NAMALWA (cell line): ENCODE measurements at regions not wholly inside any gene's neighbourhood (a gene's known extent, or its start where the extent isn't known, plus 50 kb on each side); places are given as distances from the start of the nearest gene placed in this dataset.

Experiments used
- DNase-seq: peaks from one replicate; pipeline ENCODE4 v3.0.0-alpha.2; 2015; ENCODE audit warnings: low spot score

GRCh38 chr3:43207628-43208085 lies 78.7 kb upstream of the SNRK start:
- no peak for DNase-seq

DNA sequence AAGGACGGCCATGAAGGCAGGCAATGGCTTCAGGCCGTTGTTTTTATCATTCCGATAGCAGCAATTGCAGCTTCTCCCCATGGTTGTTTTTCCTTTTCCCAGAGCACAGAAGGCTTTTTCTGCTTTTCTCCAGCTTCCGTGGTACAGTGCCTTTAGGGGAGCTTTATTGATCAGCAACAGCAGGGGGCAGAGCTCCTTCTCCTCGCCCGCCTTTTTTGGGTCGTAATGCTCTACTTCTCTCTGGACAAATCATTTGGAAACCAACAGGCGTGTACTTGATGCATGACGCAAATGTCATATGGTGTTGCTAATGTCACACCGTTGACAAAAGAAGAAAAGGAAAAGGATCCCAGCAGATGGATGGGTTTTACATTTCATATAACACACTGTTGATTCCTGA lies 79.7 kb upstream of the SNRK start:
- no peak for DNase-seq

GRCh38 chr3:43206105-43206504 lies 80.2 kb upstream of the SNRK start:
- no peak for DNase-seq

DNA sequence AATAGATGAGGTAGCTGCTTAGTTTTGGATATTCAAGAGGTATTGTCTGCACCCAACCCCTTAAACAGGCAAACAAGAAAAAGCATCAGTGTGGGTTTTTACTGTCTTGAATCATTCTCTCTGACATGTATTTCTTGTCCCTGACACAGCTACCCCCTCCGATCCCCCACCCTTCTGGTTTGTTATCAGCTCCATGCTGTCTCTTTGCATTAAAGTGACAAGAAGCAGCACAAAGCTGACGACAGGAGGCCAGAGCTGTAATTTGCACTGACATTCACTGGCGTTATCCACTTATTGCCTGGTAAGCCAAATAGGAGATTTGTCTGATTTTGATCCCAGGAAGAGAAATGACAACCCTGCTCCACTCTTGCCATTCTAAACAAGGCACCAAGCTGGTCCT lies 83.3 kb upstream of the SNRK start:
- no peak for DNase-seq

DNA sequence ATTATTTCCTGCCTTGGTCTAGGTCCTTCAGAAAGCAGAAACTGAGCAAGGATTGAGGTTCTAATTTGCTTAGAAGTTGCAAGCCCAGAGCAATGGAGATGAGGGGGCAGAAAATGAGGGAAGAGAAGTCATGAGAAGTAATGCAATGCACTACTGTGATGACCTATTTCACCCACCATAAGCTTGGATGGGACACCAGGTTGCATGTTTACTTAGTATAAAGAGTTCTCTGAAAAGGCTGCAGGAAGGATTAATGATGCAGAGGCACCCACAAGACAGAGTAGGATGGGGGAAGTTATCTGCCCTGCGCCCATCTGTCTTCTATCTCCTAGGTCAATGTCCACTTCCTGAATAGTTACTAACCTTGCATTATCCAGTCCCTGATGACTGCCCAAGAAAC lies 84.8 kb upstream of the SNRK start:
- DNase-seq = no peak

DNA sequence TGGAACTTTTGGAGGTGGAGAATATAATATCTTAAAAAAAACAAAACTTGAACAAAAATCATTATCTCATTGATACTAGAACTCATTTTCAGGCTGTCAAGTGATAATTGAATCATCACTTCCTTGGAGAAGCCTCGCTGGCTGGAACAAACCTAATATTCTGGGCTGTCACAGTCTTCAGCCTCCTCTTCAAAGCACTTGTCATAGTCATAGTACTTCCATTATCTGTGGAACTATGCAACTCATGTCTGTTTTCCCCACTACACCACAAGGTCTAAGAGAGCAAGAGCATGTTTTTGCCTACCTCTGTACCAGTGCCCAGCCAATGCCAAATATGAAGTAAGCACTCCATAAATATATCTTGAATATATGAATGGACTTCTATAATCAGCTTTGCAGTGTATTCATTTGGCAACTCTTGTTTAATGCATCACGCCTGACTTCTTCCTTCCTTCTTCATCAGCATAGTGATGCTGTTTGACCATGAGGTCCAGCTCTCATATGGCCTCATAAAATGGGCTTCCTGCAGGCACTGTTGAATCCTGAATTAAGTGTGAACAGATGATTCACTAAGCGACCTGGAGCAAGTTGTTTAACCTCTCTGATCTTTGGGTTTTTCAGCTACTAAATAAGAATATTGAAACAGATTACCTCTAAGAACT lies 86.6 kb upstream of the SNRK start:
- DNase-seq = no peak

- no peak for DNase-seq
Measured at GRCh38 chr3:43198791-43199644, 87.3 kb upstream of the SNRK start.

GRCh38 chr3:43198301-43198700 lies 88.0 kb upstream of the SNRK start:
- no peak for DNase-seq

DNA sequence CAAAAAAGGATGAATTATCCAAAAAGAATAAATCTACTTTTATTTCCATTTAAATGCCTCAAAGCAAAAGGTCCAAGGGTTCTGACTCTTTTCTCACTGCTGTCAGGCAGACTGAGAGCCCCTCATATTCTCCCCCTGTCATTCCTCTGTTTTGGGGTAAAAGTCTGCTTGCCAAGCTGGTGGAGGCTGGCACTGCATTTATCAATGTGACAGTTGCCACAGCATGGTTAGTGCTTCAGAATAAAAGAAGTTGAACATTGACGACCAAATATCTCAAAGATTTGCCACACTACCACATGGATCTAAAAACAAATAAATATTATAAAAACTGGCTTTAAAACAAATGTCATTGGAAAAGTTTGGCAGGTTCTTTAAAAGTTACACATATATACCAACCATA lies 89.2 kb upstream of the SNRK start:
- no peak for DNase-seq

DNA sequence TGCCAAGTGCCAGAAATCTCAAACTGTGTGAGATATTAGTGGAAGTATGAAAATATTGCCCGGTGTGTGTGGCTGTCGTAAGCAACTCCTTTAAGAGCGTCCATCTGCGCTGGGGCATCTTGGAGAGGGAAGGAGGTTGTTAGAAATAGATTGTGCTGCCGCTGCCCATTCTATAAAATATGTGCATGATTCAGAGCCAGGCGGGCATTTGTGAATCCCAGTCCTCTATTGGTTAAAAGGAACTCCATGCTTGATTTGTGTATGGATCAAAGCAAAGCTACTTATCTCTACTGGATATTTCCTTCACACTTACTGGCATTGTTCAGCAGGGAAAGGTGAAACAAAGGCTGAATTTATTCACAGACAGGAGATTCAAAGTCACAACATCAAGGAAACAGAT lies 89.6 kb upstream of the SNRK start:
- no peak for DNase-seq

- DNase-seq = no peak
Measured at GRCh38 chr3:43195115-43195498, 89.2 kb upstream of the POMGNT2 start.

DNA sequence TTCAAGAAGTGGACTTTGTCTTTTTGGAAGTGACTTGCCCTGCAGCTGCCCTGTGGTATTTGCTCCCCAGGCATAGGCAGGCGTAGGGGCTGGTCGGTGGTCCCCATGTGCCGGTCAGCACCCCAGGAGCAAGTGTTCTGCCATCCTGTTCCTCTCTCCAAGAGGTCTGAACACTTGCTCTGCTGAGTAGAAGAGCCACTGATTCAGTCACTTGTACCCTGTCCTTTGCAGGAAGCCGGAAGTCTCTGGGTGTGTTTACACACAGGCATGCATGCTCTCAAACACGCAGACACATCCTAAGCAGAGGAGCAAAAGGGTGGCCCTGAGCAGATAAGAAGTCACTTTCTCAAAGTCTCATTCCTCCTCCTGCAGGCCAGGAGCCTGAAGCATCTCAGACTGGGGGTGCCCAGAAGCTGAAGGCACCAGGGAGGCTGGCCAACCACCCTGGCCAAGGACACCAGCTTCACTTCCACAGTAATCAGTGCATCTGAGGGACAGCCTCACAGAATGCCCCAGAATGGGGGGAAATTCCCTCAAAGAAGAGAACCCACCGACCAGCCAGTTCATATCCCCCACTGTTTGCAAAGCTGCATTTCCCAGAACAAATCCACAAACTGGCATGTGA lies 88.7 kb upstream of the POMGNT2 start:
- no peak for DNase-seq

GRCh38 chr3:43194069-43194468 lies 88.2 kb upstream of the POMGNT2 start:
- DNase-seq = no peak

DNA sequence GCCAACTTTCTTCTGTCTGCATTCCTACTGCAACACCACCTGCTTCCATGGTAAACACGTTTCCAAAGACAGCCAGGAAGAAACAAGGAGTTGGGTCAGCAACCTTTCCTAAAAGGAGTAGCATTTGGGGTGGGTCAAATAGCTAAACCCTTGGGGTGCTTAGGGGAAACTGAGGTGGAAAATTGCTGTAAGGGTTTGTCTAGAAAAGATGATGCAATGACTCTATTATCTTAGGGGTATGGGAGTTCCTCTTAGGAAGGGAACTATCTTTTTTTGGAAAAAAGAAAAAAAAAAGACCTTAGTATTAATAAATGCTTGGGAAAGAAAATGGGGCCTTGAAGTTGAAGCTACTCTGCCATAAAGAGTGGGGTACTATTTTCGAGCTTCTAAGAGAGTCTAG lies 86.1 kb upstream of the POMGNT2 start:
- no peak for DNase-seq

GRCh38 chr3:43191116-43191515 lies 85.2 kb upstream of the POMGNT2 start:
- DNase-seq = no peak

DNA sequence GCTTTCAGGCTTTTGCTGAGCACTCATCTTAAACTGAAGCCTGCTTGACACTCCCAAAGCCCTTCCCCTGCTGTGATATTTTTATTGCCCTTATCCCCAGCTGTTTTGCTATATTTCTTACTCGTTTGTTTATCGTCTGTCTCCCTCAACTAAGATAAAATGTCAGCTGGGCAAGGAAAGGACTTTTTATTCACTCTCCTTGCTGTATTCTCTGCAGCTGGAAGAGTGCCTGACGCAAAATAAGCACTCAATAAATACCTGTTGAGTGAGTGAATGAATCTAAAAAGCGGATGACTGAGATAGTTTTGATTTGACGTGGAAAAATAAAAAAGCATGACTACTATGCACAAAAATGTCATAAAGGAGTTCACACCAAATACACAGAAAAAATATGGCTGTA lies 84.8 kb upstream of the POMGNT2 start:
- DNase-seq = no peak

DNA sequence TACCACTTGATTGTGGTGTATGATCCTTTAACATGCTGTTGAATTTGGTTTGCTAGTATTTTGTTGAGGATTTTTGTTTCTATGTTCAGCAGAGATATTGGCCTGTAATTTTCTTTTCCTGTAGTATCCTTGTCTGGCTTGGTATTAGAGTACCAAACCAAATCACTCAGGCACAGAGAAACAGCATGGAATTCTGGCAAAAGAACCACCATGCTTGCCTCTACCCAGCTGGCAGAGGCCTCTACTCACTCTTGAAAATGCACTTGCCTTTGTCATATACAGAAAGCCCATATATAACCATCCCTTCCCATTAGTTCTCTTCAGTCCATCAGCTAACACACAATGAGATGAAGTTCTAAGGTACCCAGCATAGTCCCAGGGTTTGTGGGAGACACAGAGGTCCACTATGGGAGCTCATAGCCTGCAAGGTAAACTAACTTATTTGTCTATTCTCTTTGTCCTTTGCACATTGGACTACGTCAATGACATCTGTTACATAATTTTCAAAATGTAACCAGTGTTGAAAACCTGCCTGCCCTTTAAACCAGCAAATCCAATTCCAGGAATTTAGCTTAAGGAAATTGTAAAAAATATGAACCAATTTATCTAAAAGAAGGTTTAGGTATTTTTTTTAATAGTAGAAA lies 82.1 kb upstream of the POMGNT2 start:
- DNase-seq = no peak

GRCh38 chr3:43185983-43186314 lies 80.1 kb upstream of the POMGNT2 start:
- DNase-seq = no peak

DNA sequence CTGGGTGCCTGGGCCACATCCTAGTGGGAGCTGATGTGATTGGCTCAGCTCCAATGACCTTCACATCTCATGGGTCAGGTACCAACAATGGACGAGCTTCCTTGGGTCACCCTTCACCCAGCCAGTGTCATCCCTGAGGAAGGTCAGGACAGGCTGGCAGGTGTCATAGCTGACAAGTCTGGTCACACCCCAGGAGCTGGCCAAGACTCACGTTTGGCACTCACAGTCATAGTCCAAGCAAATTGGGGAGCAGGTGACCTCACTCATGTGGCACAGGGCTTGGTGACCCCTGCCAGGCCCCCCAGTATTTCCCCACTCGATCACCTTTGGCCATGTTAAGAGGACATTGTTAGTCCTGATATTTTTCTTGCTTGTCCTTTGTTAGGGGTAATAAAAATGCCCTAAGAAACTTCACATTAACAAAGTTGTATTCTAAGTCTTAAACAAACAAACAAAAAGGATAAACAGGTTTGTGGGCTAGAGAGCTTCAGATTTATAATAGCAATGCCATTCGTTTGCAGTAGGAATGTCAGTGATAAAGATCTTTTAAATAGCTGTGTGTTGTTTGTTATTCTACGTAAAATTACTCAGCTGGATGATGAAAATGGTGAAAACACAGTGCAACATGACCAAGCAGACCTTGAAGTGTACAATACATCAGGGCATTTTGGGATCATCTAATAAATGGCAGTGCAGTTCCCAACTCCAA lies 79.5 kb upstream of the POMGNT2 start:
- no peak for DNase-seq

GRCh38 chr3:43183456-43183855 lies 77.6 kb upstream of the POMGNT2 start:
- DNase-seq = no peak

DNA sequence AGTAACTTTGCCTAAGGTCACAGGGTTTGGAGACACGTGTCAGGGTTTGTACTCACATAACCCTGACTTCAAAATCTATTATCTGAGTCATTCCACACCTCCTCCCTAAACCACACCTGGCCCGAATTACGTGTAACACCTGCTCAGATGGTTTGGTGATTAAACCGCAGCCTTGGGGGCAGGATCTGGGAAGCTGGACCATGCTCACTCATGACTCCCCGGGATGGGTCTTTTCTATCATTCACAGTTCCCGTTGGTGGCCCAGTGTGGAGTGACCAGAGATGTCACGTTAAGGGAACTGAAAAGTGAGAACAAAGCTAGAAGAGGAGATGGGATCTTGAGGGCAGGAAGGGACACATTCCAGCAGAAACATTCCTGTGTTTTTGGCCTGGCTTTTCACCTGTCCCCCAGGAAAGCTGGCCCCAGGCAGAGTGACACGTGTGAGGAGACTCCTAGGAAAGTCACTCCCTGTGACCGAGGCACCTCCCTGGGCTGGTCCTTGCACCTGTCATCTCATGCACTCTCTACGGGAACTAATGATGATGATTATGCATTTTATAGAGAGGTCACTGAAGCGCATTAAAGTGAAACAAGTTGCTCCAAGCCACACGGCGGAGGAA lies 75.4 kb upstream of the POMGNT2 start:
- no peak for DNase-seq

DNA sequence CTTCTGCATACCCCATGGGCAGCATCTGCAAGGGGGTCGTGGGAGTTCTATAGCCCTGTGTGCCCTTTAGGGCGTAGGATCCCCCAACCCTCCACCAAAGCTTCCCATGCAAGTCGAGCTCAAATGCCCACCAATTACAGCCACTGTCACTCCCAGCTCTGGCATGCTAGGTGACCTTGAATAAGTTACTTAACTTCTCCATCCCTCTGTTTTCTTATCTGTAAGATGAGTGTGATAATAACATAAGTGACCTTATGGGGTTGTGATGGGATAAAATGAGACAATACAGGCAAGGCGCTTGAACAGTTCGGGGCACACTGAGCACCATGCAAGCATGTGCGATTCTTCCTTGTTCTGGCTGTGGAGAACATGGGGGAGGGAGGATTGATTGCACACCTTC lies 74.8 kb upstream of the POMGNT2 start:
- no peak for DNase-seq
